ENCODE measurements at regions not wholly inside any gene's neighbourhood (a gene's known extent, or its start where the extent isn't known, plus 50 kb on each side); places are given as distances from the start of the nearest gene placed in this dataset.

DNA sequence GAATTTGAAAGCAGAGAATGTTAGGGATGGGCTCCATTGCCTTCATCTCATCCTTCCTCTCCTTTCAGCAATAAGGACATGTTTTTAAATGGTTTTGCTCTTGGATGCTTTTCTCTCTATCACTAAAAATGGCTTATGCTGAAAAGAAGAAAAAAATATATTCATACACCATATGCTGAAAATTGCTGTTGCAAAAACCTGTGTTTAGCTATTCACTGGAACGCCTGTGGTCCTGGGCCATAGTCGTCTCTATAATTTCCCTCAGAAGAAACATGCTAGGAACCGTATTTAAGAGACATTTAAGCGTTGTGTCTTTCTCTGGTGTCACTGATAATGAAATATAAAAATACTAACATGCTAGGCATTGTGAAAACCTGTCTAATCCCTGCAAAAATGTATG, 324.9 kb downstream of the TSN start (continued):
- TF ChIP-seq ZNF584 (CRISPR knock-in tag; IDR thresholded peaks at IDR 0.05; ENCODE audit: low read depth) (no peak), FOXM1 (IDR thresholded peaks at IDR 0.05; ENCODE audit: low read depth) (no peak), FOXM1 (CRISPR knock-in tag; IDR thresholded peaks at IDR 0.05; ENCODE audit: low read depth) (no peak), HDAC6 (IDR thresholded peaks at IDR 0.05; ENCODE audit: low read depth, low read length) (no peak)

DNA sequence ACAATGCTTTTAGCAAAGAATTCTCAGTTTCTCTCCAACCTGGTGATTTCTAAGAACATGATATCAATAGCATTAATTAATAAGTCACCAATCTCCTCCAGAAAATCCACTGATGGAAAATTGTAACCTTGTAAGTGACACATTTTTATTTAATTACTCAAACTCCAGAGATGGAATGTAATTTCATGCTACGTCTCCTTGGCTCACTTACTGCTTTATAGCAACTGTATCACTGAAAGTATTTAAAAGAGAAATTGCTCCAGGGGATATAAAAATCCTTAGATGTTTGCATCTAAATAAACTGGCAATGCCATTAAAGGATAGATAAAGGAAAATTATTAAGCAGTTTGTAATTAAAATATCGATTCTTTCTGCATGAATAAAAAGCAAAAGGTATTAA, 325.4 kb downstream of the TSN start:
- CTCF ChIA-PET (ENCODE audit: low intra/inter-chr PET ratio), result no interaction called here
- POLR2A ChIA-PET, result no interaction called here
- no peak overlapping the region for H3K27ac ChIP-seq (ENCODE audit: extremely low read depth, low read depth, low read length)
- H3K4me3 ChIP-seq, result no peak overlapping the region
- H3K9ac ChIP-seq (ENCODE audit: insufficient read depth in 1 of 2, low read depth in 2 of 2, low read length in 2 of 2), result no peak overlapping the region
- no peaks in the 10 kb centered on the region for H3K79me2 ChIP-seq (ENCODE audit: control insufficient read depth, insufficient read depth, low read length)
- no peaks in the 10 kb centered on the region for H3K9me1 ChIP-seq (ENCODE audit: control insufficient read depth, insufficient read depth, low read length)
- BruUV-seq (replicated peaks), result no TSS peak
- TF ChIP-seq HNRNPH1 (optimal IDR thresholded peaks at IDR 0.05; ENCODE audit: low read depth, low read length) (no peak), CBX1 (IDR thresholded peaks at IDR 0.05; ENCODE audit: low read depth) (no peak), SLC30A9 (CRISPR knock-in tag; IDR thresholded peaks at IDR 0.05) (no peak), ZNF282 (CRISPR knock-in tag; IDR thresholded peaks at IDR 0.05) (no peak), ZNF134 (CRISPR knock-in tag; conservative IDR thresholded peaks at IDR 0.05) (no peak), SRSF3 (IDR thresholded peaks at IDR 0.05; ENCODE audit: insufficient read depth, low read length) (no peak), BACH1 (tag; IDR thresholded peaks at IDR 0.05) (no peak), KLF1 (tag; IDR thresholded peaks at IDR 0.05) (no peak), PYGO2 (tag; IDR thresholded peaks at IDR 0.05) (no peak), ETS2 (tag; IDR thresholded peaks at IDR 0.05; ENCODE audit: borderline replicate concordance, poor library complexity, severe bottlenecking) (no peak), KLF6 (CRISPR knock-in tag; IDR thresholded peaks at IDR 0.05; ENCODE audit: borderline replicate concordance) (no peak), KDM4B (IDR thresholded peaks at IDR 0.05; ENCODE audit: borderline replicate concordance in 2 of 2, low read depth in 1 of 2) (no peak), ESRRB (CRISPR knock-in tag; IDR thresholded peaks at IDR 0.05; ENCODE audit: borderline replicate concordance) (no peak), CSDE1 (IDR thresholded peaks at IDR 0.05) (no peak), ZNF217 (CRISPR knock-in tag; IDR thresholded peaks at IDR 0.05) (no peak), FOS (IDR thresholded peaks at IDR 0.05; ENCODE audit: extremely low read depth, insufficient read length) (no peak), POLR2AphosphoS5 (IDR thresholded peaks at IDR 0.05; ENCODE audit: control insufficient read depth, insufficient read depth, low read depth, low read length) (no peak), KLF16 (IDR thresholded peaks at IDR 0.05) (no peak)
- TF ChIP-seq, protein P1, sequence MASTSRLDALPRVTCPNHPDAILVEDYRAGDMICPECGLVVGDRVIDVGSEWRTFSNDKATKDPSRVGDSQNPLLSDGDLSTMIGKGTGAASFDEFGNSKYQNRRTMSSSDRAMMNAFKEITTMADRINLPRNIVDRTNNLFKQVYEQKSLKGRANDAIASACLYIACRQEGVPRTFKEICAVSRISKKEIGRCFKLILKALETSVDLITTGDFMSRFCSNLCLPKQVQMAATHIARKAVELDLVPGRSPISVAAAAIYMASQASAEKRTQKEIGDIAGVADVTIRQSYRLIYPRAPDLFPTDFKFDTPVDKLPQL (IDR thresholded peaks at IDR 0.05; ENCODE audit: extremely low read depth, insufficient read length), result no peak
- TF ChIP-seq, protein P2, sequence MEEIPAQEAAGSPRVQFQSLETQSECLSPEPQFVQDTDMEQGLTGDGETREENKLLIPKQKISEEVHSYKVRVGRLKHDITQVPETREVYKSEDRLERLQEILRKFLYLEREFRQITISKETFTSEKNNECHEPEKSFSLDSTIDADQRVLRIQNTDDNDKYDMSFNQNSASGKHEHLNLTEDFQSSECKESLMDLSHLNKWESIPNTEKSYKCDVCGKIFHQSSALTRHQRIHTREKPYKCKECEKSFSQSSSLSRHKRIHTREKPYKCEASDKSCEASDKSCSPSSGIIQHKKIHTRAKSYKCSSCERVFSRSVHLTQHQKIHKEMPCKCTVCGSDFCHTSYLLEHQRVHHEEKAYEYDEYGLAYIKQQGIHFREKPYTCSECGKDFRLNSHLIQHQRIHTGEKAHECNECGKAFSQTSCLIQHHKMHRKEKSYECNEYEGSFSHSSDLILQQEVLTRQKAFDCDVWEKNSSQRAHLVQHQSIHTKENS (CRISPR knock-in tag; IDR thresholded peaks at IDR 0.05), result no peak
- intact Hi-C loops (cut with micrococcal nuclease), result no loop called here
- FAIRE-seq (no peak), ATAC-seq (no peak), DNase-seq (ENCODE audit: extremely low read depth in 1 of 4, low spot score in 3 of 4) (no peak)
- in situ Hi-C loops (cut with MboI), result no loop called here
- H3K9me3 ChIP-seq (replicated peaks; ENCODE audit: control insufficient read depth, insufficient read depth, low read depth, low read length), result no peaks in the 10 kb centered on the region
- peaks cover 3 to 6% of the 10 kb centered on the region in 2 experiments; a peak in 3 of 5 replicates for H3K27me3 ChIP-seq (ENCODE audit: control insufficient read depth in 2 of 2, insufficient read depth in 2 of 2, low read length in 2 of 2)
- no peak overlapping the region for H2AFZ ChIP-seq (ENCODE audit: low read depth, low read length)
- H3K4me2 ChIP-seq (ENCODE audit: insufficient read depth, low read length), result no peak overlapping the region
- 0% methylated on average over 2 of the region's 2 CpGs for WGBS (ENCODE audit: insufficient coverage, low coverage, missing lambda C conversion rate)
- H3K36me3 ChIP-seq (ENCODE audit: control insufficient read depth, insufficient read depth, low read length), result no peaks in the 10 kb centered on the region
- H4K20me1 ChIP-seq (replicated peaks; ENCODE audit: control insufficient read depth, insufficient read depth, low read length), result no peaks in the 10 kb centered on the region; the same call in 1 of the 2 replicates
- H3K4me1 ChIP-seq (replicated peaks in 1 of 2; ENCODE audit: control insufficient read depth in 2 of 2, insufficient read depth in 2 of 2, low read length in 2 of 2), result no peaks in the 10 kb centered on the region
